ENCODE measurements at regions not wholly inside any gene's neighbourhood (a gene's known extent, or its start where the extent isn't known, plus 50 kb on each side); places are given as distances from the start of the nearest gene placed in this dataset.

GRCh38 chr2:220892018-220892634 lies 680.0 kb downstream of the EPHA4 start:
- no peak for DNase-seq (ENCODE audit: low read depth, low spot score)

- no peak for DNase-seq (ENCODE audit: low read depth, low spot score)
Observed at GRCh38 chr2:220893411-220893810, 678.7 kb downstream of the EPHA4 start.

- DNase-seq (ENCODE audit: low read depth, low spot score) = no peak
Observed at GRCh38 chr2:220894069-220894468, 678.0 kb downstream of the EPHA4 start.

DNA sequence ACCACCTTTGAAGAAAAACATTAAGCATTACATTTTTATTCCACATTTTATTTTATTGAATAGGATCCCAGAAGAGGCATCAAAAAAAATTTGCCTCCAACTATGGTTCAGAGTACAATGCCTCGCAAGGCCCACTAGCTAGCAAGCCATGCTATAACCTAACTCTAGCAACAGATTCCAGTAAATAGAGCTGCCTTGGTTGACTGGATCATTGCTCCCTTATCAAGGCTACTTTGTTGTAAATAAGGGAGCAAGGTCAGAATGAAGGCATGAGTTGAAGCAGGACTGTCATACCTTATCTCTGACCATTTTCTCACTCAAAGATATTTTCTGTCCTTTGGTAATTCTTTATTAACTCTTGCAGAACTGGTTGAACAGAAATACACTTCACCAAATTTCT lies 672.6 kb downstream of the EPHA4 start:
- DNase-seq (ENCODE audit: low read depth, low spot score) = no peak

DNA sequence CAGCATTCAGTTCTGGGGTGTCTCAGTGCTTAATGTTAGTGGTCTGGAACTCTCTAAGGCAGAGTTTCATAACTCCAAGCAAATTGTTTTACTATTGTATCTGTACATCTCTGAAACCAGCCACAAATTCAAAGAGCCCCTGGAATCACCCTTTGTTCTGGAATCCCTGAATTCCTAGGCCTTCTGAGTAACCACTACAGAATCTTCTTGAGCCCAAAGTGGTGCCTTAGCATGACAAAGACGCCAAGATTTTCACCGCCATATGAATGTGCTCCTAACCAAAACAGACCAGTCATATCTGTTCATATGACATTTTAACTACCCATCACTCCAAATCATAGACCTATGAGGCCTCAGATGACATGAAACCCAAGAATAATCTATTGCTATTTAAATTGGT lies 668.1 kb downstream of the EPHA4 start:
- DNase-seq (ENCODE audit: low read depth, low spot score) = no peak

DNA sequence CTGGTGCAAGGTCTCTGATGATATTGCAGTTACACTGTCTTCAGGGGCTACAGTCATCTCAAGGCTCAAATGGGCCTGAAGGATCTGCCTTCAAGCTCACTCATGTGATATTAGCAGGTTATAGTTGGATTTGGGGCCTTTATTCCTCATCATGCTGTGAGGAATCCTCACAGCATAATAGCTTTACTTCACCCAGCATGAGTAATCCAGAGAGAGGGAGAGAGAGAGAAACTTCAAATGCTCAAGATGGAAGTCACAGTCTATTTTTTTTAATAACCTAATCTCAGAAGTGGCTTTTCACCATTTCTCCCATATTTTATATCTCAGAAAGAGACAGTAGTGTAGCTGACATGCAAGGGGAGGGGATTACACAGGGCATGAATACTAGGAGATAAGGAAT lies 658.7 kb downstream of the EPHA4 start:
- no peak for DNase-seq (ENCODE audit: low read depth, low spot score)

GRCh38 chr2:220915092-220915623 lies 656.9 kb downstream of the EPHA4 start:
- no peak for DNase-seq (ENCODE audit: low read depth, low spot score)

GRCh38 chr2:220916931-220917330 lies 655.2 kb downstream of the EPHA4 start:
- no peak for DNase-seq (ENCODE audit: low read depth, low spot score)

DNA sequence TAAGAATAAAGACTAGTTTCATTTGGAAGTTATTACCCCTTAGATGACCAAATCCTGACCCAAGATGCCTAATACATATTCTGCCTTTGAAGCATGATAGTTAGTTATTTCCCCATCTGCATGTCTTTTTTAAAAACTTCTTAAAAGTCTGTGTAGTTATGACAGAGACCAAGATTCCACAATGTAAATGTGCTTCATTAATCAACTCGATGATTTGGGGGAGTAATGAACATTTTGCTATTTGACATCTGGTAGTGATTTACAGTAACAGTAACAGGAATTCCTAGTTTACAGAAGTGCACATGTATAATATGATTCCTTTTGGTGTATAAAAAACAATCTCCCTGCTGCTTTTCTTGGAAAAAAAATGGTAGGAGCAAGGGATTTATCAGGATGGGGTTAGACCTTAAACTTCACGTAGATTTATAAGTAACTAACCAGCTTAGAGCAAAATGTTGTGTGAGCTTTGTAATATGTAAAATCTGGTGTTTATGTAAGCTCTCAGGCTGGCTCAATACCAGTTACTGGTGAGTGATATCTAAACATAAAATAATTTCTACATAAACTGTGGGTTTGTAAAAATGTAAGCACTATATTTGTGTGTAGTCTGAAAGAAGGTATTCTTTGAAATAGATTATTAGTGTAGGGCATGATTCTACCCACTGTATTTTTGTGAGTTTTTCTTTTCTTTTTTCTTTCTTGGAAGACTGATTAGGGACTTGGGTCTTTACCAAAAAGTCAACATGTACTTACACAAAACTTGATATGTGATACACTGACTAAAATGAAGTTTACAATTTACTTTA lies 641.6 kb downstream of the EPHA4 start:
- no peak for DNase-seq (ENCODE audit: low read depth, low spot score)

DNA sequence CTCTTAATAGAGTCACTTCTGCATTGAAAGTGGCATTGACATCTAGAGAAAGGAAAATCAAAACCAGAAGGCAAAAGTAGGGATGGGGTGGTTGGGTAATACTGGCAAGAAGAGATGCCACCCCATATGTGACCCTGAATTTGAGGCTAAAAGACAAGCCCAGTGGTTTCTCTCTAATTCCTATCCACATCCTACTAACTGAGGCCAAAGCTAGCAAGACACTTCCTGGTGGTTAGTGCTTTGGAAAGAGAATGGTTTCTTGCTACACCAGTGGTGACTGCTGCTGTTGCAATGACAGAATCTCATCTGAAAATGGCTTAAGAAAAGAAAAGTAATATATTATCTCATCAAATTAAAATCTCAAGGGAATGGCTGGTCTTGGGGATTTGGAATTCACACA lies 640.6 kb downstream of the EPHA4 start:
- DNase-seq (ENCODE audit: low read depth, low spot score) = no peak

- no peak for DNase-seq (ENCODE audit: low read depth, low spot score)
Observed at GRCh38 chr2:220932041-220932440, 640.1 kb downstream of the EPHA4 start.

DNA sequence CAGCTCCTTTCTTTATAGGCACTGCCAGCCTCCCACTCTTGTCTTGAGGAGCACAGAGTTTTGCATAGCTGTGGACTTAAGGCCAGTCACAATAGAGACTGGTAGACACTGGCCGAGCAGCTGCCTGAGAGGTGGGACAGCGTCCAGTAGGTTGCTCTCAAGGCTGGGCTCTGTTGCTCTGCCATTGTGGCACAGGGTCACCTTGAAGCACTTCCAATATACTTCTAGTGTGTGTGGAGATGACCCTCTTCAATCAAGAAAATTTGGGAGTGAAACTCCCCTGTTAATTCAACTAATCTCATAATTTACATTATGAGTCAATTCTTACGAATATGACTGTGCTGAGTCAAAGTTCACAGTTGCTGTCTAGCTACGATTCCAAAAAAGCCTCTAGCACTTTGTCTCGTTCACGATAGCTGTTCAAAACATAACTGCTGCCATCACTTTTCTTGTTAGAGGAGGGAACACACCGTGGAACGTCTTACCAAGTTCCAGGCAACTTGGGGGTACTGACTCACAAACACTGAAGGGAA lies 636.2 kb downstream of the EPHA4 start:
- DNase-seq (ENCODE audit: low read depth, low spot score) = no peak

- DNase-seq (ENCODE audit: low read depth, low spot score) = no peak
Observed at GRCh38 chr2:220936641-220937197, 635.4 kb downstream of the EPHA4 start.

DNA sequence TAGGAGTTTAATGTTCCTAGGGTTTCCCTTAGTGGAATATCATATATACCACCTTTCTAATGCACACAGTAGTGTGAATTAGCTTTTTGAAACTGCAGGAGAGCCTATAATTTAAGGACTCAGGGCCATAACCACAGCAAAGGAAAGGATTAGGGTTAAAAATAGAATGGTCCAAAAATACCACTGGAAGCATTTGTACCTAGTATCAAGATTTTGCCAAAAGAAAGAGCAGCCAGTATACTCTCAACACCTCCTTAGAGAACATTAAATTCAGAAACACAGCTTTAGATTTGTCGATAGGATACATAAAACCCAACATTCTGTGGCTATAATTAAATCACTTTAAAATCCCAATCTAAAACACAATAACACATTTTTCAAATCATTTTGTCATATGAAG lies 634.9 kb downstream of the EPHA4 start:
- no peak for DNase-seq (ENCODE audit: low read depth, low spot score)

GRCh38 chr2:220940646-220941045 lies 631.5 kb downstream of the EPHA4 start:
- no peak for DNase-seq (ENCODE audit: low read depth, low spot score)

DNA sequence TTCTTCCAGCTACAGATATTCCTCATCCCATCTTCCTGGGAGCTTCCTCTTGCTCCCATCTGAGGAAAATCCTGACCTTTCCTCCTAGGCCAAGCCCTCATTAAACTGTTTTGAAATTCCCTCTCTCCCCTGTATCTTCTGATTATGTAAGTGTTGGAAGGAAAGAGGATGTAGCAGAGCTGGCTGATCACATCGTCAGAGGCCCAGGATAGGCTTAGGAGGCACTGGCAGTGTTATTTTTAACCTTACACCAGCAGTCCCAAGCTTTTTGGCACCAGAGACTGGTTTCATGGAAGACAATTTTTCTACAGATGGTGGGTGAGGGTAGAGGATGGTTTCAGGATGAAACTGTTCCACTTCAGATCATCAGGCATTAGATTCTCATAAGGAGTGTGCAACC lies 630.4 kb downstream of the EPHA4 start:
- no peak for DNase-seq (ENCODE audit: low read depth, low spot score)

- no peak for DNase-seq (ENCODE audit: low read depth, low spot score)
Observed at GRCh38 chr2:220946552-220946951, 625.6 kb downstream of the EPHA4 start.

GRCh38 chr2:220948579-220948978 lies 623.5 kb downstream of the EPHA4 start:
- no peak for DNase-seq (ENCODE audit: low read depth, low spot score)

DNA sequence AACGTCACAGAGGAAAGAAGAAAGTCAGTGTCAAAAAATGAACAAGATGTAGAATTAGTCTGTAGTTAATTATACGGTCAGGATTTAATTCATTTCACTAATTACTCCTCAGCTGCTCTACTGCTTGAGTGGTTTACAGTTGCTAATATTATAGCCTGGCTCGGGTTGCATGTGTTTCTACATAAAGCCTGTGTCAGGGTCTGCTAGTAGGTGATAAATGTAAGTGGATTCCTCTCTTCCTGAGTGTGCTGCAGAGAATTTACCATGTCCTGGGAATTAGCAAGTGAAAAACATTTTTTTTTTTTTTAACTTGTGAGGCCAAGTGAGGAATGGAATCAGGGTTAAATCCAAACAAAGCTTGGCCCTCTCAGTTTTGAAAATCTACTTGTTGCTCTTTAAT lies 622.6 kb downstream of the EPHA4 start:
- no peak for DNase-seq (ENCODE audit: low read depth, low spot score)

GRCh38 chr2:220955776-220956175 lies 616.3 kb downstream of the EPHA4 start:
- DNase-seq (ENCODE audit: low read depth, low spot score) = no peak

- DNase-seq (ENCODE audit: low read depth, low spot score) = no peak
Observed at GRCh38 chr2:220956429-220956828, 615.7 kb downstream of the EPHA4 start.

DNA sequence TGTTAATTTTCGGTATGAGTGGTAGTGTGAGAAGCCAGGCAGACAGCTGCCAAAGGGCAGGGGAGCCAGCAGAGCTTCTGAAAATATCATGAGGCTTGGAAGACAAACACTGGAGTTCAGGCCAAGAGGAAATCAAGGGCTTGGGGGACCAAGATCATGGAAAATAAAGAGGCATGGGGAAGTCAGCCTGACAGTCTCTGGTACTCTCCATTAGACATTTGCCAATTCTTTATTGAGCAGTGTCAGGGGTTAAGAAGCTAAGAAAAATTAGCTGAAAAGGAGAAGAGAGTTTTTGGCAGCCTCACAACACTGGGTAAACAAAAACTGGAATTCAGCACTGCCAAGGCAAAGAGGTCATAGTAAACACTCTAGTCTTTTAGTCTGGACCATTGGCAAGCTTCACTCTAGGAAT lies 612.7 kb downstream of the EPHA4 start:
- no peak for DNase-seq (ENCODE audit: low read depth, low spot score)
